Endothelial cell of umbilical vein (primary cell): ENCODE measurements at regions not wholly inside any gene's neighbourhood (a gene's known extent, or its start where the extent isn't known, plus 50 kb on each side); places are given as distances from the start of the nearest gene placed in this dataset.

ENCODE experiments used
- CTCF ChIP-seq, 2 donors: IDR thresholded peaks; 1 replicate in 1 of 2; 2 replicates in 1 of 2; pipeline ENCODE4 v1.5.1; 2011; ENCODE audit warnings: low read length in 2 of 2, mild to moderate bottlenecking in 2 of 2, moderate library complexity in 2 of 2, control low read depth in 1 of 2, inconsistent platforms in 1 of 2, low read depth in 1 of 2; ENCODE audit not compliant: insufficient read depth in 1 of 2; ENCODE audit errors: extremely low read depth in 1 of 2
- POLR2A ChIP-seq: IDR thresholded peaks from 2 replicates; pipeline ENCODE4 v1.6.1; 2012; ENCODE audit warnings: low read depth, mild to moderate bottlenecking, control low read depth, low read length

- TF ChIP-seq CTCF (IDR thresholded peaks at IDR 0.05; ENCODE audit: extremely low read depth in 1 of 2, insufficient read depth in 1 of 2, low read depth in 1 of 2, low read length in 2 of 2) (no peak), POLR2A (no peak)
Observed at GRCh38 chr2:145961846-145962245, 1441.9 kb upstream of the ZEB2 start.
